ENCODE measurements at regions not wholly inside any gene's neighbourhood (a gene's known extent, or its start where the extent isn't known, plus 50 kb on each side); places are given as distances from the start of the nearest gene placed in this dataset.

GRCh38 chr2:12897181-12897580 is 180.4 kb downstream of the TRIB2 start:
- Histone ChIP-seq H3K9ac (ENCODE audit: low read length) (no peak overlapping the region), H3K4me3 (ENCODE audit: control extremely low read depth in 1 of 5, extremely low read depth in 1 of 5, insufficient read depth in 1 of 5, low read depth in 2 of 5, low read length in 4 of 5) (no peak overlapping the region), H3K4me1 (ENCODE audit: control insufficient read depth in 2 of 2, insufficient read depth in 2 of 2, low read length in 2 of 2) (peaks cover 0 to 4% of the 10 kb centered on the region in 2 donors), H2AFZ (ENCODE audit: insufficient read depth, low read depth, low read length, poor library complexity, severe bottlenecking) (no peak overlapping the region), H3K9me3 (ENCODE audit: control extremely low read depth in 1 of 3, control insufficient read depth in 2 of 3, insufficient read depth in 1 of 3, low read length in 2 of 3) (peaks cover 0 to 4% (median 3%) of the 10 kb centered on the region in 3 donors), H3K79me2 (ENCODE audit: control insufficient read depth, insufficient read depth, low read length) (no peaks in the 10 kb centered on the region), H3K4me2 (replicated peaks; ENCODE audit: low read depth, low read length, poor library complexity, severe bottlenecking) (no peak overlapping the region), H3K27me3 (replicated peaks in 1 of 4; ENCODE audit: control extremely low read depth in 1 of 4, control insufficient read depth in 3 of 4, insufficient read depth in 4 of 4, low read length in 3 of 4) (peaks cover 0 to 2% (median 0%) of the 10 kb centered on the region in 4 experiments), H3K36me3 (replicated peaks in 1 of 2; ENCODE audit: control extremely low read depth in 1 of 2, control insufficient read depth in 1 of 2, extremely low read depth in 1 of 2, insufficient read depth in 2 of 2, low read length in 1 of 2) (no peaks in the 10 kb centered on the region), H4K20me1 (ENCODE audit: control insufficient read depth, insufficient read depth, low read length, poor library complexity, severe bottlenecking) (no peaks in the 10 kb centered on the region), H3K27ac (ENCODE audit: low read length in 2 of 2) (no peak overlapping the region)
- Mint-ChIP-seq H3K9me3 (ENCODE audit: insufficient read depth) (peaks cover 3% of the 10 kb centered on the region), H3K27ac (no peak overlapping the region), H3K4me1 (peaks cover 7% of the 10 kb centered on the region), H3K4me3 (no peak overlapping the region), H3K27me3 (peaks cover 9% of the 10 kb centered on the region)
- intact Hi-C loops (cut with micrococcal nuclease) = no loop called here
- no peak for ATAC-seq (ENCODE audit: low read depth)
- CTCF ChIA-PET = interaction anchor here (1.0 to 1.5 kb wide), 2 partner anchors 22 to 181 kb away, joined by 3 read pairs; partner anchors contain the start of gene TRIB2
- POLR2A ChIA-PET = no interaction called here
- WGBS (ENCODE audit: insufficient coverage) = no CpG with 5 or more reads among the region's 1 CpG
- peak; percentile 8 for DNase-seq
- TF ChIP-seq CTCF (IDR thresholded peaks at IDR 0.05) (no peak), EZH2 (IDR thresholded peaks at IDR 0.05; ENCODE audit: borderline replicate concordance, insufficient read depth, low read depth, low read length, poor library complexity, severe bottlenecking) (no peak)

GRCh38 chr2:12903272-12903671 is 186.5 kb downstream of the TRIB2 start:
- no peaks in the 10 kb centered on the region for H3K9me3 Mint-ChIP-seq (ENCODE audit: insufficient read depth)
- Histone ChIP-seq H3K4me1 (ENCODE audit: control insufficient read depth in 2 of 2, insufficient read depth in 2 of 2, low read length in 2 of 2) (no peaks in the 10 kb centered on the region), H4K20me1 (ENCODE audit: control insufficient read depth, insufficient read depth, low read length, poor library complexity, severe bottlenecking) (no peaks in the 10 kb centered on the region), H3K36me3 (replicated peaks in 1 of 2; ENCODE audit: control extremely low read depth in 1 of 2, control insufficient read depth in 1 of 2, extremely low read depth in 1 of 2, insufficient read depth in 2 of 2, low read length in 1 of 2) (no peaks in the 10 kb centered on the region), H3K9me3 (ENCODE audit: control extremely low read depth in 1 of 3, control insufficient read depth in 2 of 3, insufficient read depth in 1 of 3, low read length in 2 of 3) (peaks cover 0 to 1% (median 0%) of the 10 kb centered on the region in 3 donors), H2AFZ (ENCODE audit: insufficient read depth, low read depth, low read length, poor library complexity, severe bottlenecking) (no peak overlapping the region), H3K79me2 (ENCODE audit: control insufficient read depth, insufficient read depth, low read length) (no peaks in the 10 kb centered on the region), H3K27ac (ENCODE audit: low read length in 2 of 2) (no peak overlapping the region), H3K4me2 (replicated peaks; ENCODE audit: low read depth, low read length, poor library complexity, severe bottlenecking) (no peak overlapping the region), H3K9ac (ENCODE audit: low read length) (no peak overlapping the region), H3K4me3 (ENCODE audit: control extremely low read depth in 1 of 5, extremely low read depth in 1 of 5, insufficient read depth in 1 of 5, low read depth in 2 of 5, low read length in 4 of 5) (no peak overlapping the region), H3K27me3 (replicated peaks in 1 of 4; ENCODE audit: control extremely low read depth in 1 of 4, control insufficient read depth in 3 of 4, insufficient read depth in 4 of 4, low read length in 3 of 4) (no peaks in the 10 kb centered on the region)
- H3K4me1 Mint-ChIP-seq = no peaks in the 10 kb centered on the region
- ChIA-PET CTCF (no interaction called here), POLR2A (no interaction called here)
- TF ChIP-seq CTCF (IDR thresholded peaks at IDR 0.05) (no peak), EZH2 (IDR thresholded peaks at IDR 0.05; ENCODE audit: borderline replicate concordance, insufficient read depth, low read depth, low read length, poor library complexity, severe bottlenecking) (no peak)
- H3K27ac Mint-ChIP-seq = no peak overlapping the region
- ATAC-seq (ENCODE audit: low read depth) (no peak), DNase-seq (no peak)
- peaks cover 7% of the 10 kb centered on the region for H3K27me3 Mint-ChIP-seq
- no peak overlapping the region for H3K4me3 Mint-ChIP-seq
- no CpG with 5 or more reads among the region's 2 CpGs for WGBS (ENCODE audit: insufficient coverage)
- intact Hi-C loops (cut with micrococcal nuclease) = no loop called here

All from B cell (primary cell).